Inflammatory macrophage (primary cell): ENCODE measurements at regions not wholly inside any gene's neighbourhood (a gene's known extent, or its start where the extent isn't known, plus 50 kb on each side); places are given as distances from the start of the nearest gene placed in this dataset.

Experiments used
- DNase-seq, 2 donors: peaks; one replicate each; pipeline ENCODE4 v3.0.0-alpha.2; 2020 to 2022

GRCh38 chr3:153666991-153667740 is 454.0 kb upstream of the ARHGEF26 start:
- no peak for DNase-seq

DNA sequence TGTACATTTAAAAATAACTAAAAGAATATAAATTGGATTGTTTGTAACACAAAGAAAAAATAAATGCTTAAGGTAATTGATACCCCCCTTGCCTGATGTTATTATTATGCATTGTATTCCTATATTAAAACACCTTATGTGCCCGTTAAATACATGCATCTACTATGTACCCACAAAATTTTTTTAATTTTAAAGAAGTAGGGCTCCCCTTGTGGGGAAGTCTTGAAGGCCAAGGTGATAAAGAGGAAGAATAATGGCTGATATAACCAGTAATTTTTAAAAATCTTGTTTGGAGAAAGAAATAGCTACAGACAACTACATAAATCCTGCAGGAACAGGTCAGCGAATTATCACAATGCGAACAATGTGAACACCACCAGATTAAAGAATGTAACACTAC is 451.7 kb upstream of the ARHGEF26 start:
- no peak for DNase-seq

- DNase-seq, result no peak
Observed at GRCh38 chr3:153670577-153670976, 450.6 kb upstream of the ARHGEF26 start.

DNA sequence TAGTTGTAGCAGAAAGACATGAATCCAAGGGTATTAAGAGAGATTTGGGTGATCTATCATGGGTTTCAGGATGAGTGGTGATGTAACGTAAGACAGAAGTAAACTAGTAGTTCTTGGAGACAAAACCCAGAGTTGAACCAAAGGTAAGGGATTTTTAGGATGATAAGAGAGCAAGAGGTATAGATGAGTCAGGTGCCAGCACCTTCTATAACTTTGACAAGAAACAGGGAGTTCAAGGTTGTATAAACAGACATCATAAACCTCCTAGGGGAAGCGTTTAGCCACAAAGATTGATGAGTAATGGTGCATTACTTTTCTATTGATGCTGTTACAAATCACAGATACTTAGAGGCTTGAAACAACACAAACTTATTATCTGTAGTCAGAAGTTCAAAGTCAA is 447.3 kb upstream of the ARHGEF26 start:
- no peak for DNase-seq

DNA sequence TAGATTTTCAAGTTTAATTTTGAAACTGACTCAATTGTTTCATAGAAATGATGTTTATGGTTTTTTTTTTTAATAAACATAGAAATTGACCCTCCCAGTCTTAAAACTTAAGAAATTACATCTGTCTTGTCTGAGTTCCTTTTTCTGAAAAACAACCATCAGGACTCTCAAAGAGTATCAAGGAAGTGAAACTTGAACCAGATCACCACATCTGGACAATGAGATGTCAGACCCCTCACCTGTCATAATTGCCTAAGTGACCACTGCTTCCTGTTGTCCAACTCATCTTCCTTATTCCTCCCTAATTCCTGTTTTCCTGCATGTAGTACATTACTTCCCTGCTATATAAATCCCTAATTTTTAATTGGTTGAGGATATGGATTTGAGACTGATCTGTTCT is 441.5 kb upstream of the ARHGEF26 start:
- DNase-seq, result peak; percentile 69 to 80

DNA sequence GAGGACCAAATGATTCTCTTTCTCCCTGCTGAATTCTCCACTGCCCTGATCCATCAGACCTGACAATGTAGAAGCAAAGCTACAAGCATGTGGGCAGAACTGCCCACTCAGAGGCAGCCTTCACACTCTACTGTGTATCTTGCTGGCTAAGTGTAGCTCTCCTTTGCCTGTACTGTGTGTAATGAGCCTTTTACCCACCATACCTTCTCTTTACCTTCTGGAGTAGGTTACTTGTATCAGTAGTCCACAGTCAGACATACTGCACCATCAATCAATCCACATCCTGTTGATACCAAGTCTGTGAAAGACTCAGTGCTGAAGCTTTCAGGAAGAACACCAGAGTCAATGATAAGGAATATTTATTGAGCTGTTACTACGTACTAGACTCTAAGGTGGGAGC is 440.7 kb upstream of the ARHGEF26 start:
- DNase-seq, result no peak

- DNase-seq, result no peak
Observed at GRCh38 chr3:153681057-153681456, 440.1 kb upstream of the ARHGEF26 start.

DNA sequence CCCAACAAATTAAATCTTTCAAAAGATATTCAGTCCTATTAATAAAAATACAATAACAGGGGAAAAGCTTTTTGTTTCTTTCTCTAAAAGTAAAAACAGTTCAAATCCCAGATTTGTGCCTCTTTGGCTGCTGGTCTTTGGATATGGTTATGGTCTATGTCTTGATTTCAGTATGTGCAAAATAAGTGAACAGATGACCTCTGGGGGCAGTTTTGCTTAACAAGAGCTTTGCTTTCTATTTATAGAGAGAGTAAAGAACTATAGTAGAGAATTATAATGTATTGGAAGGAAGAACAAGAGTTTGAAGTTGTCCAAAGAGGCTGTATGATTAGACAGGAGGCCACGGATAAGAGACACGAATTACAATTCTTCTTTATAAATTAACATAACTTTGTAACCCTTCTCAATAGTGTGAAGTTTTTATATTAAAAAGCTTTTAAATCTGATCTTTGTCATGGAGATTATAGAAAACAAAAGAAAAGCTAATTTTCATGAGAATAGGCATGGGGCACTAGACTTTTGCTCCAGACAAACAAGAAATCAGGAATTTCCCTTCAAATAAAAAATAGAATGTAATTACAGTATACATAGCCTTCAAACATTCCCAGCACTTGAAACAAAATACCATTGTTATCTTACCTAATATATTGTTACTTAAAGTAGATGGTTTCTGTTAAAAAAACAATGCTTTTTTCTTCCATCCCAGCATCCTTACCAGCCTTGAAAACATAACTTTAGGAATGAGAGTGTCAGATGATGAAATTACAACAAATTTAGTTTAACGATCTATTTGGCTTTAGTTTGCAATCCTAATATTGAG is 432.7 kb upstream of the ARHGEF26 start:
- DNase-seq, result no peak

DNA sequence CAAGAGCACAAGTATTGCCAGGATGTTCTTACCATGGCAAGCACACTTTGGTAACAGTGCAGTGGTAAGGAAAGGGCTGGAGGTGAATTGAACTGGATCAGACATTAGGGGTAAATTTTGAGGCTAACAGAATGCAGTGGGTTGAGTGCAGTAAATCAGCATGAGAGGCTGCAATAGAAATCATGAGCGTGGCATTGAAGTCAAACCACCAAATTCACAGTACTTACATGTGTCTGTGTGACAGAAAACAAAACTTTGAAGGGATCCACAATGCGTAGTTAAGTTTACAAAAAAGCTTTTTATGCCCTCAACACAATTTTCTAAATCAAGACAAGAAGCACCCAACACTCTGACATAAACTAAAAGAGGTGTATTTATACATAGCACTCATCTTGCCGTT is 428.0 kb upstream of the ARHGEF26 start:
- no peak for DNase-seq

DNA sequence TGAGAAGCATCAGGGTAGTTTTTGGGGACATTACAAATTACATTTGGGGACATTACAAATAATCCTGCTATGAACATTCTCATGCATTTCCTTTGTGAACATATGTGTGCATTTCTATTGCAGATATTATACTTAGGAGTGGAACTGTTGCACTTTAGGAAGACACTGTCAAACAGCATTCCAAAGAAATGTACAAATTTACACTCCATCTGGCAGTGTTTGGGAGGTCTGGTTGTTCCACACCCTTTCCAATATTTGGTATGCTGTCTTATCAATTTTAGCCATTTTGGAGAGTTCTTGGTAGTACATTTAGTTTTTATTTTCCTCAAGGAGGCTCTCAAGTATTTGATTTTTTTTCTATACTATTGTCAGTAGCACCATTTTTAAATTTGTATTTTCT is 419.1 kb upstream of the ARHGEF26 start:
- DNase-seq, result no peak

GRCh38 chr3:153704115-153704514 is 417.1 kb upstream of the ARHGEF26 start:
- DNase-seq, result no peak

- DNase-seq, result no peak
Observed at GRCh38 chr3:153706706-153707105, 414.5 kb upstream of the ARHGEF26 start.

- no peak for DNase-seq
Observed at GRCh38 chr3:153714016-153714415, 407.2 kb upstream of the ARHGEF26 start.

DNA sequence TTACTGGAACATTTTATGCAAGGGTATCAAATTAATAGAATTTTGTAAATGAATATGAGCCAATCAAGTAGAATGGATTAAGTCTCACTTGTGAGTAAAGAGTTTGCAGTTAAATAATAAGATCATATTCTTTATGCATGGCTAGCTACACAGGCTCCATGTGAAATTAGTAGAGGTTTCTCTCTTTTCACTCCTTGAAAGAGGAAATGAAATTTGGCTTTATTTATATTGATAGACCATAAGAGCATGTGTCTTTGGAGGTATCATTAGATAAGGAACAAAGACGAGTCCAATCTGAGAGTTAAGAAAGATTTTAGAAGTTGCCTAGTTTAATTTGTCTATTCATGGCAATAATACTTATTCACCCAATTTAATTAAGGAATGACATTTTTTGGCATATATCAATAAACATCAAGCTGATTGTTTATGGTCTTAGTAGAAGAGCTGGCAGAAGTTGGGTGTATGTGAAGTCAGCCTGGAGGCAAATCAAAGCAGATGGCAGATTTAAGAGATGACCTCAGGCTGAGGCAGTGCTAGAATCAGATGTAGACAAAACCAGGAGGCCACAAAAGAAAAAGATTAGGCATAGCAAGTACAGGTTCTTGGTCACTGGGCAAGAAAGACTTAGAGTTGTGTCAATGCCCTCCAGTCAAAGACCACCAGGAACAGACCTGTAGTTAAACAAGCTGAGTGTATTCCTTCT is 406.5 kb upstream of the ARHGEF26 start:
- no peak for DNase-seq

- DNase-seq, result no peak
Observed at GRCh38 chr3:153722157-153722556, 399.0 kb upstream of the ARHGEF26 start.

DNA sequence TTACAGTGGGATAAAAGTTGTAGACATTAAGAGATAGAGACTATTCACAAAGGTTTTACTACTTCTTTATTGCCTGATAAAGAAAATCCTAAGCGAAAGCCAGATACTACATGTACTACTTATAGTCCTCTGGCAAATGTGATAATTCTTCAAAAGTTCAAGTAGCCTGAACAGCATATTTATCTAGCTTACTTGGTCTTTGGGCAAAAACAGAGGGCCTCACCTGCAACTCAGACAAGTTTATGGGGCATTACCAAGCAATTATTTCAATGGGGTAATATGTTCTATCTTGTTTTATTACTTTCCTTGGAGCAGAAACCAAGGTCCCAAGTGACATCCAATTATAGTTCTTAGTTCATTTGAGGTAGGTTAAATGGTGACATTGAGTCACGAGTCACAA is 390.1 kb upstream of the ARHGEF26 start:
- DNase-seq, result no peak

DNA sequence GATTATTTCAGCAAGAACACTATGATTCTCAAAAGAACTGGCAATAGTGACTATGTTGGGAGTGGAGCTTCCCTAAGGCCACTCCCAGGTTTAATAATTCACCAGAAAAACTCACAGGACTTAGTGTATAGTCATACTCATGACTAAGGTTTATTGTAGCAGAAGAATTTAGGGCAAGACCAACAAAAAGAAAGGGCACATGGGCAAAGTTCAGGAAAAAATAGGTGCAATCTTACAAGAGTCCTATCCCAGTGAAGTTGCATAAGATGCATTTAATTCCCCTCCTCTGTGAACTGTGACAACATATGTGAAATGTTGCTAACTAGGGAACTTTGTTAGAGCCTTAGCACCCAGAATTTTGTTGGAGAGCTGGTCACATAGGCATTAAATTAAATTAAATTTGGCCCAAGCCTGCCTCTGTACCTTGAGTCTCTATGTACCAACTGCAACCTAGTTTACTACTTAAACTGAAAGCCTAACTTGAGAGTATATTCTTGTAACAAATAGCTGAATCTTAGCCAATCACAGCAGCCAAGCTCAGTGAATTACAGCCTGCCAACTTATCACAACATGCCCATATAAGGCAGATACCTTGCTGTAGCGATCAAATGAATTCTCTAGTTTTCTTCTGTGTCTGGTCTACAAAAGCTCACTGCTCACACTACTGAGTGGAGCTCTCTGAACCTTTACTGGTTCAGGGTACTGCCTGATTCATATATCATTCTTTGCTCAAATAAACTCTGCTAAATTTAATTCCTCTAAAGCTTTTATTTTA is 386.2 kb upstream of the ARHGEF26 start:
- DNase-seq, result no peak

GRCh38 chr3:153740109-153740508 is 381.1 kb upstream of the ARHGEF26 start:
- no peak for DNase-seq

DNA sequence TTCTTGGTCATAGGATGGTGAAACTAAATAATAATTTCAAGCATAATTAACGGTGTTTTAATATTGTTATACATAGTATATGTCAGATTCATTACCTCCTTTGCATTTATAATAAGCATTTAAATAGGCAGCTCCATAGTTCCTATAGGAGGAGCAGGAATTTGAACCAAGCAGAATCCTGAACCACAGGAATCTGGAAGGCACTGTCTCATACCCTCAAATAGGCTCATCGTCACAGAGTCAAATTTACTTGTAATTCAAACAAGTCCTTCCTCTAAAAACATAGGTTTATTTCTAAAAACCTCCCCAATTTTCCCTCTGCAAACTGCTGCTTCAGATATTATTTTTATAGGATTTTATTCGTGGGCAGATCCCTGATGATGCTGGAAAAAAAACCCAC is 376.3 kb upstream of the ARHGEF26 start:
- DNase-seq, result no peak

- DNase-seq, result no peak
Observed at GRCh38 chr3:153746211-153746610, 375.0 kb upstream of the ARHGEF26 start.

DNA sequence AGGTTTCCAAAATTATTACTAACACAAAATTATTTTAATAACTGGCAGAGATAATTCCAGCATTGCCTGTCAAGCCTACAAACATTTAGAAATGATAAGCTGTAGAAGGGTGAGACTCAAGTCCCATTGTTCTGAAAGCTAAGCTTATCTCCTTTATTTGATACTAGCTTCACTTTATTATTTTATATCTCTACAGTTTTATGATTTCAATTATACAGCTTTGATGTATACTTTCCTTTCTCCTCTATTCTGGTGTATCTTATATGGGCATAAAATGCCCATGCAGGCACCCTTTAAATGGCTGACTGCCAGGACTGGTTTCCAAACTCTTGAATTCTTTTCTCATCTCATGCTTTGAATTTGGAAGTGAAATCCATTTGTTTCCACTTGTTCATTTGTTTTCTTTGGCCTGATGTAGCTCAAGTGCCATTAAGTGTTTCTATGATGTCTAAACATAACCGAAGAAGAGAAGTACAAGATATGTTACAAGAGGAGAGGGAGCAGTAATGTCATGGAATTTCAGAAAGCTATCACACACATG is 372.1 kb upstream of the ARHGEF26 start:
- no peak for DNase-seq

GRCh38 chr3:153752405-153753027 is 368.7 kb upstream of the ARHGEF26 start:
- DNase-seq, result peak in 1 of 2 donors; percentile 4
